ENCODE measurements at regions not wholly inside any gene's neighbourhood (a gene's known extent, or its start where the extent isn't known, plus 50 kb on each side); places are given as distances from the start of the nearest gene placed in this dataset.

- H3K4me3 ChIP-seq (ENCODE audit: low read depth, low read length), result no peak overlapping the region
- no peak for TF ChIP-seq CTCF (IDR thresholded peaks at IDR 0.05; ENCODE audit: control insufficient read depth, extremely low read depth, insufficient read depth)
- DNase-seq (ENCODE audit: low read depth), result no peak
These were observed 748.1 kb upstream of the SGCG start for GRCh38 chr13:22432690-22433089.

DNA sequence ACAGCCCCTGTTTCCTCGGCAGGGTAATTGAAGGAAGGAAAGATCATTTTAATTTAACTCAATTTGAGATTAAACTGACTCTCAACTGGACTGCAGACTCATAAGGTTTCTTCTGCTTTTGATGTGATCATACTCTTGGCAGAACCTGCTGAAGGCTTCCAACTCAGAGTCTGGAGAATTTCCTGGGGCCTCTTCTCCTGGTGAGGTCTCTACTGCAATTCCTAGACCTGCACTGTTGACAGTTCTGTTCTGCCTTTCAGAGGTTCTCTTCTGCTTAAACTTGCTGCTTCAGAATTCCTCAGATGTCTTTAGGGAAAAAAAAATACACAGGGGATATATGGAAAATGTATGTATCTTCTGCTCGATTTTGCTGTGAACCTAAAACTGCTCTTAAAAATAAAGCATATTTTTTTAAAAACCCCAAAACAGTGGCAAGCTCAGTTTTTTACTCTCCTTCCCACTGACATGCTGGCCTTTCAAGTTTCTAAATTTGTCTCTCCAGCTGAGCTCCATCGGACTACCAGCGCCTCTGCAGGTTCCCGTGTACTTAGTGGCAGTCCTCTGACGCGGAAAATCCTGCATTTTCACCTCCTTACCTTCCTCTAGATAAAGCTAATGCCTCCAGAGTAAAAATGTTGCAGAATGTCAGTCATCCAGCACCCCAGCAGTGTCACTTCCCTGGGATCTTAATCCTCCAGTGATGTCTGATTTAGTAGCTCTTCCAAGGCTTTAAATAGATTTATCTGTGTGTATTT lies 733.5 kb upstream of the SGCG start:
- no peak overlapping the region for H3K4me3 ChIP-seq (ENCODE audit: low read depth, low read length)
- no peak for TF ChIP-seq CTCF (IDR thresholded peaks at IDR 0.05; ENCODE audit: control insufficient read depth, extremely low read depth, insufficient read depth)
- no peak for DNase-seq (ENCODE audit: low read depth)

DNA sequence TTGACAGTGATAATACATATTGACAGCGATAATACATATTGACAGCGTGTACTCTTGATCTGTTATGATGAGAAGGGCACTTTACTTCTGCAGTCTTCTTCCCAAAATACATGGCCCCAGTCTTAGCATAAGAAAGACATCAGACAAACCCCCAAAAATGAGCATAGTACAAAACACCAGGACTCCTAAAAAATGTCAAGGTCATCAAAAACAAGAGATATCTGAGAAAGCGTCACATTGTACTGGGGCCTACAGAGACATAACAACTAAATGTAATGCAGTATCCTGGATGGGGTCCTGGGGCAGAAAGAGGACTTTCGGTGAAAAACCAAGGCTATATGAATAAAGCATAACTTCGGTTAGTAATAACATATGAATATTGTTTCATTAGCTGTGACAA lies 731.5 kb upstream of the SGCG start:
- no peak for TF ChIP-seq CTCF (IDR thresholded peaks at IDR 0.05; ENCODE audit: control insufficient read depth, extremely low read depth, insufficient read depth)

DNA sequence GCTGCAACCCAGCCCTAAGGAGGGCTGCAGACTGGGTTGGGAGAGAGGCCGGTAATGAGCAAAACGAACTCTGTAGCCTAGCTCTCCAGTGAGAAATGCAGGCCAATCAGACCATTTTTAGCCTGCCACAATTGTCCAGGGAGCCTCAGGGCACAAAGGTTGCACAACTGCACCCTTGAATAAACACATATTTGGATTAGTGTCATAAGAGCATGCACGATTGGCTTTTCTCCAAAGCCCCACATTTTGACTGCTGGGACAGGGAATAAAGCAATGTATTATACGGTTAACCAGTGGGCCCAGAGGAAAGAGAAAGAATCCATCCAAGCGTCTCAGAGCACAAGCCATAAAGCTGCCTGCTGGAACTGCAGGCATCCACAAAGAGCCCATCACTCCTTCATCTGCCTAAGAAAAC lies 729.4 kb upstream of the SGCG start:
- no peak for DNase-seq (ENCODE audit: low read depth)
- H3K4me3 ChIP-seq (ENCODE audit: low read depth, low read length), result no peak overlapping the region
- TF ChIP-seq CTCF (IDR thresholded peaks at IDR 0.05; ENCODE audit: control insufficient read depth, extremely low read depth, insufficient read depth), result no peak

More for the DNA sequence above, 731.5 kb upstream of the SGCG start:
- H3K4me3 ChIP-seq (ENCODE audit: low read depth, low read length), result no peak overlapping the region
- DNase-seq (ENCODE audit: low read depth), result no peak

GRCh38 chr13:22454586-22454985 lies 726.2 kb upstream of the SGCG start:
- no peak for TF ChIP-seq CTCF (IDR thresholded peaks at IDR 0.05; ENCODE audit: control insufficient read depth, extremely low read depth, insufficient read depth)
- no peak overlapping the region for H3K4me3 ChIP-seq (ENCODE audit: low read depth, low read length)
- DNase-seq (ENCODE audit: low read depth), result no peak

GRCh38 chr13:22455036-22455435 lies 725.7 kb upstream of the SGCG start:
- H3K4me3 ChIP-seq (ENCODE audit: low read depth, low read length), result no peak overlapping the region
- no peak for DNase-seq (ENCODE audit: low read depth)
- no peak for TF ChIP-seq CTCF (IDR thresholded peaks at IDR 0.05; ENCODE audit: control insufficient read depth, extremely low read depth, insufficient read depth)
